T-helper 1 cell treated with Interleukin-12 subunit alpha and Interleukin-12 subunit beta and Interleukin-4 antibody, amounts not matched to agents 30 μg/mL and 1 μg/mL, for 36 hours (primary cell): ENCODE measurements at regions not wholly inside any gene's neighbourhood (a gene's known extent, or its start where the extent isn't known, plus 50 kb on each side); places are given as distances from the start of the nearest gene placed in this dataset.

Experiments used
- H3K27ac Mint-ChIP-seq: one replicate; pipeline ENCODE4 v1.8.0; 2021; ENCODE audit warnings: mild to moderate bottlenecking, mixed read lengths
- H3K27me3 Mint-ChIP-seq: one replicate; pipeline ENCODE4 v1.8.0; 2021; ENCODE audit warnings: low read depth, mixed read lengths
- H3K36me3 Mint-ChIP-seq: one replicate; pipeline ENCODE4 v1.8.0; 2021; ENCODE audit warnings: low read depth, mixed read lengths
- H3K4me1 Mint-ChIP-seq: one replicate; pipeline ENCODE4 v1.8.0; 2021; ENCODE audit warnings: low read depth, mixed read lengths
- H3K4me3 Mint-ChIP-seq: one replicate; pipeline ENCODE4 v1.8.0; 2021; ENCODE audit warnings: mild to moderate bottlenecking, moderate library complexity, mixed read lengths
- H3K9me3 Mint-ChIP-seq: one replicate; pipeline ENCODE4 v1.8.0; 2021; ENCODE audit warnings: mixed read lengths

DNA sequence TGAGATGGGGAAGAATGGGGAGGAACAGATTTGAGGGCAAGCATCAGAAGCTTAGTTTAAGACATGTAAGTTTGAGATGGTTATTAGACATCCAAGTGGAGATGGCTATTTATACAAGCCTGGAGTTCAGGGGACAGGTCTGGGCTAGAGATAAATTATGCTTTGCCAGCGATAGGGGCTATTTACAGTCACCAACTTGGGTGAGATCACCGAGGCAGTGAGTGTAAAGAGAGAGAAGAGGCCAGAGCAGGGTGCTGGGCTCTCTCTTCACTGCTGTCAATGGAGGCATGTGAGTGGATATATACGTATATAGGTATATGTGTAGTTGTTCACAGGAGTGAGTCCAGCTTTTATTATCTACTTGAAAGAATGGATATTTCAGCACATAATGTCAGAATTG is 81.0 kb downstream of the QPCT start:
- H3K9me3 Mint-ChIP-seq, result no peaks in the 10 kb centered on the region
- no peaks in the 10 kb centered on the region for H3K36me3 Mint-ChIP-seq
- peaks cover 6% of the 10 kb centered on the region for H3K27me3 Mint-ChIP-seq
- H3K4me1 Mint-ChIP-seq, result no peaks in the 10 kb centered on the region
- no peak overlapping the region for H3K4me3 Mint-ChIP-seq
- no peak overlapping the region for H3K27ac Mint-ChIP-seq

DNA sequence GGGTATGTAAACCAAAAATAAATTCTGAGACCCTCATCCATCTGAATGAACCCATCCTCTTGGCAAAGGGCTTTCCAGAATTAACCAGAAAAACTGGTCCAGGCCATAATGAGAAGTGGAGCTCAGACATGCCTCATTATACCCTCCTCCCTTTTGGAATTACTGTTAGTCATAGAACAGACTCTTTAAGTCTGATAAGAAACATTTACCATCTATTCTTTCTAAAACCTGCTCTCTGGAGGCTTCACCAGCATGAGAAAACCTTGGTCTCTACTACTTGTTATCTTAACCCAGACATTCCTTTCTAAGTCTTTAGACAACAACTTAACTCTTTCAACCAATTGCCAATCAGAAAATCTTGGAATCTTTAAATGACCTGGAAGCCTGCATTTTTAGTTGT is 82.8 kb downstream of the QPCT start:
- Mint-ChIP-seq H3K27me3 (peaks cover 24% of the 10 kb centered on the region), H3K4me3 (no peak overlapping the region), H3K4me1 (no peaks in the 10 kb centered on the region), H3K36me3 (no peaks in the 10 kb centered on the region), H3K27ac (no peak overlapping the region), H3K9me3 (no peaks in the 10 kb centered on the region)

DNA sequence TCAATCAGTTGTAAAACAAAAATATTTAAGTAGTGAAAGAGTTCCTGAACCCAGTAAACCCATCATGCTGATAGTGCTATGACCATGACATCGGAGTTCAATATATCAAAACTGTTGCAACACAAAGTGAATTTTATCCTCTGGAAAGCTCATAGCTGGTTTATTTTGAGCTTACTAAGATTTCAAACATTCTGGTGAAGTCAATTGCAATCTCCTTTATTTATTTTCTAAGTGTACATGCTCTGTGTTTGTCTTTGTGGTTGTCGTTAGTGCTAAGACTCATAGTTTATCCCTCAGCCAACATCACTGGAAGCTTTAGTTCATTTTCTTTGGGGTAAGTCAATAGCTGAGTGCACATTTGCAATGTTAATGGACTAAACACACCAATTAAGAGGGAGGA is 91.9 kb downstream of the QPCT start:
- Mint-ChIP-seq H3K27ac (no peak overlapping the region), H3K27me3 (peaks cover 47% of the 10 kb centered on the region), H3K36me3 (no peaks in the 10 kb centered on the region), H3K9me3 (no peaks in the 10 kb centered on the region), H3K4me3 (no peak overlapping the region), H3K4me1 (no peaks in the 10 kb centered on the region)

DNA sequence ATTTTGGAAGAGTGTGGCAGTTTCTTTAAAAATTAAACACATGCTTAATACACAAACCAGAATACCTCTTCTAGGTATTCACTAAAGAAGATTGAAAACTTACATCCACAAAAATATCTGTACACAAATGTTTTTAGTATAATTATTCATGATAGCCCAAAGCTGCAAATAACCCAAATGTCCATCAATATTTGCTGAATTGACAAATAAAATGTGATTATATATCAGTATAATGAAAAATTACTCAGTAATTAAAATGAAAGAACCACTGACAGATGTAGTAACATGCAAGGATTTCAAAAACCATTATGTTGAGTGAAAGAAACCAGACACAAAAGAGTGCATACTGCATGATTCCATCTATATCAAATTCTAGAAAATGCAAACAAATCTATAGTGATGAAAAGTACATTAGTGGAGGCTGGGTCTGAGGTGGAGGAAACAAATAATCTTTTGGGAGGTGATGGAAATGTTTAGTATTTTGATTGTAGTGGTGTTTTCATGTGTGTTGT is 94.8 kb downstream of the QPCT start:
- H3K27me3 Mint-ChIP-seq, result peaks cover 32% of the 10 kb centered on the region

DNA sequence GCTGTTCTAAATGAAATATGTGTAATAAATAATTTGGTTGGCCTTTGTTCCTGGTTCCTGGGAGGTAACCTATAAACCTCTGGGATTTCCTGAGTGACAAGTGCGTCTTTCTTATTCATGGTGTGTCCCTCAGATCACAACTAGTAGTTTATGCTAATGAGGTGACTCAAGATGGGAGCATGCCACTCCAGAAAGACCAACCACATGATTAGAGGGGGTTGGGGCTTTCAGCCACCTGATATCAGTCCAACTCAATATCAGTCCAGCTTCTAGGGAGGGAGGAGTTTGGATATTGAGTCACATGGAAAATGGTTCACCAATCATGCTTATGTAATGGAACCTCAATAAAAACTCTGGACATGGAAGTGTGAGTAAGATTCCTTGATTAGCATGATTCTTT is 96.6 kb downstream of the QPCT start:
- no peak overlapping the region for H3K4me3 Mint-ChIP-seq
- no peaks in the 10 kb centered on the region for H3K9me3 Mint-ChIP-seq
- H3K4me1 Mint-ChIP-seq, result no peaks in the 10 kb centered on the region
- H3K36me3 Mint-ChIP-seq, result no peaks in the 10 kb centered on the region
- H3K27me3 Mint-ChIP-seq, result peaks cover 30% of the 10 kb centered on the region
- no peak overlapping the region for H3K27ac Mint-ChIP-seq

More for the DNA sequence above, 94.8 kb downstream of the QPCT start:
- Mint-ChIP-seq H3K27ac (no peak overlapping the region), H3K9me3 (no peaks in the 10 kb centered on the region), H3K4me3 (no peak overlapping the region), H3K4me1 (no peaks in the 10 kb centered on the region), H3K36me3 (no peaks in the 10 kb centered on the region)

DNA sequence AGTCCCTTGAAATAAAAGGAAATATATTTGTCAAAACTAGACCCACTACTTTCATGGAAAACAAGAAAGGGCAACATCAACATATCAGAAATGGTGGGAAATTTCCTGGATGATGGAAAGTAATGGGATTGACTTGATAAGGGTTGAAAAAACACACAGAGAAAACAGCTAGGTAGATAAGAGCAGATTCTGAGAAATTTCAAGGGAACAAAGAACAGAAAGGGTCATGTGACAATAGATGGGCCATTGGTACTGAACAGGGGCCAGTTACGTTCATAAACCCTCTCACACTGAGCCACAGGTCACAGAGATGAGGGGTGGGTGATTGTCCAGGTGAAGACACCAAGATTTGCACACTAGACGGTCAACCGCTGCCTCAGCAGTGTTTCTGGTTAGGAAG is 98.7 kb downstream of the QPCT start:
- no peaks in the 10 kb centered on the region for H3K36me3 Mint-ChIP-seq
- no peaks in the 10 kb centered on the region for H3K4me1 Mint-ChIP-seq
- H3K27ac Mint-ChIP-seq, result no peak overlapping the region
- peaks cover 24% of the 10 kb centered on the region for H3K27me3 Mint-ChIP-seq
- H3K4me3 Mint-ChIP-seq, result no peak overlapping the region
- H3K9me3 Mint-ChIP-seq, result no peaks in the 10 kb centered on the region

DNA sequence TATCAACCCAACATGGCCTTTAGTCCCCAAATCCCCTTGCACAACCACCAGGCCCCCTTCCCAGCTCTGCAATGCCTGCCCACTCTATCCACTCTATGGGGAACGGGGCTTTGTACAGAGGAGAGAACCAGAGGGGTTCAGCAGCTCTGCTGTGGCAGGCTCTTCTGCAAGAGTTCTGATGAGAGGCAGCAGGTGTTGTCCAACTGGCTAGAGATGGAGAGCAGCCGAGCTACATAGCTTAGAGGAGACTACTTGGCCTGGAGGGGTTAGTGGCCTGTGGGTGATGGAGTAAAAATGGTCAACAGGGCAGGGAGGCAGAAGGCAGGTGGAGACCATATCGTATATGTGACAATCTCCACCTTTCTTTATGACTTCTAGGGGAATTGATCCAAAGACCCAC is 103.0 kb downstream of the QPCT start:
- Mint-ChIP-seq H3K27ac (no peak overlapping the region), H3K27me3 (peaks cover 17% of the 10 kb centered on the region), H3K4me3 (no peak overlapping the region), H3K9me3 (peaks cover 4% of the 10 kb centered on the region), H3K4me1 (peaks cover 3% of the 10 kb centered on the region), H3K36me3 (peaks cover 2% of the 10 kb centered on the region)

DNA sequence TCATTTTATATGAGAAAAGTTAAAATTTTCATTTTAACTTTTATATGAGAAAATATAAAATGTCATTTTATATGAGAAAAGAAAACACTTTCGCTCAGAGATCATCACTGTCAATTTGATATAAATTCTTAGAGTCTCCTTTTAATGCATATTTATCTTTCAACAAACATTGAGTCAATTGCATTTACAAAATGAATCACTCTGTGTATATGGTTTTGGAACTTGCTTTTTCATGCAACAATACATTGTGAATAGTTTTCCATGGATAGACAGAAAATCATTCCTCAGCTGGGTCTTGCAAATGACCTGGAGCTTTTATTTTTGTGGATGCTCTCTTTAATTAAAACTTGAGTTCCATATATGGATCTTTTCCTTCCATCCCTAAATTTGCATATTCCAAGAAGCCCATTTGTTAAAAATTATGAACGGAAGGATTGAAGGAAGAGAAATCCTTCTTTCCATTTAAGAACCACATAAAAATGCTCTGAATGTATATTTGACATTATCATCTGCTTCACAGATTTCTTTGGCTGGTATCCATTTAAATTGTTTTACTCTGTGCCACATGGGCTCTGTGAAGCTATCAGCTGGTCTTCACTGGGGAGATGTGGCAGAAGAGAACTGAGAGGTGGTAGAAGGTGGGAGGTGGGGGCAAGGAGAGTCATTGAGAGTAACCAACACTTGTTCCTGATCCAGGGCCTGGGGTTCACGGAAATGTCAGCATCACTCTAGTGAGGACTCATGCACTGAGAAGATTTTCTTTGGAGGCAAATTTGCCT is 104.1 kb downstream of the QPCT start:
- H3K4me3 Mint-ChIP-seq, result no peak overlapping the region
- no peak overlapping the region for H3K27ac Mint-ChIP-seq
- peaks cover 2% of the 10 kb centered on the region for H3K36me3 Mint-ChIP-seq
- peaks cover 8% of the 10 kb centered on the region for H3K9me3 Mint-ChIP-seq
- H3K27me3 Mint-ChIP-seq, result peaks cover 15% of the 10 kb centered on the region
- H3K4me1 Mint-ChIP-seq, result peaks cover 8% of the 10 kb centered on the region

DNA sequence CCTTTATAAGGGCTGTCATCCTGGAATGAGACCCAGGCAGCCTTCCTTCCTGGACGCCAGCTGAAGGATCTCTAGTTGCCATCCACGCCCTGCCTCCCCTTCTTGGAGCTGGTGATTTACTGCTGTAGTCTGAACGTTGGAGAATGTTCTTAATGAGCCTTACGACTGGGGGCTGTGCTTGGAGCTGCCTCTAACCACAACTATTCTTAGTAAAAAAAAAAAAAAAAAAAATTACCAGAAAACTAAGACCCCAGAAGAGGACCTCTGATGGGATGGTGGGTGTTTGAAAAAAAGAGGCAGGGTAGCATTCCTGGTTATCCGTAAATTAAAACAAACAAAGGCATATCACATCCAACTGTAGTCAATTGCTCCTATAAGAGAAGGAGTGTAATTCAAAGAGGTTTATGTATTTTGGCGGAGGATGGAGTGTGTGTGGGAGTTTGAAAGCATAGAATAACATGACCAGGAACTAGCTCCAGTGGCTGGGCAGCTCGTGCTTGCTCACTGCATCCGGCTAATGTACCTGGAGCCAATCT is 105.4 kb downstream of the QPCT start:
- Mint-ChIP-seq H3K9me3 (peaks cover 8% of the 10 kb centered on the region), H3K27ac (no peak overlapping the region), H3K36me3 (peaks cover 2% of the 10 kb centered on the region), H3K4me1 (peaks cover 8% of the 10 kb centered on the region), H3K4me3 (no peak overlapping the region), H3K27me3 (peaks cover 12% of the 10 kb centered on the region)

DNA sequence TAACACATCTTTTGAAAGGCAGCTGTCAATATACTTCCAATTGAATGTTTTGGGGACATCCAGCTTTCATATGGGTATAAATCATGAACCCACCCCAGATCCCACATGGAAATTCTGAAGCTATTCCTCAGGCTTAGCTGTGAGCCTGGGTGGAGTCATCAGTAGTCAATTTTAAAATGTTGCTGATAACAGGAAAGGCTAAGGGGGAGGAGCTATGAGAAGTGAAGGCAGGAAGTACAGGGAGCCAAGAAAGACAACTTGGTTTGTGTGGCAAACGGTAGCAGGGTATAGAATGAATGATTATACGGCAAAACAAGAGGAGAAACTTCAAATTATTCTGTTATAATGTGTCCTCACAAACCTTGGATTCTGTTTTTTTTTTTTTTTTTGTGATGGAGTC is 108.6 kb downstream of the QPCT start:
- peaks cover 2% of the 10 kb centered on the region for H3K36me3 Mint-ChIP-seq
- H3K27me3 Mint-ChIP-seq, result no peaks in the 10 kb centered on the region
- H3K4me3 Mint-ChIP-seq, result no peak overlapping the region
- peaks cover 8% of the 10 kb centered on the region for H3K9me3 Mint-ChIP-seq
- peaks cover 16% of the 10 kb centered on the region for H3K4me1 Mint-ChIP-seq
- no peak overlapping the region for H3K27ac Mint-ChIP-seq

DNA sequence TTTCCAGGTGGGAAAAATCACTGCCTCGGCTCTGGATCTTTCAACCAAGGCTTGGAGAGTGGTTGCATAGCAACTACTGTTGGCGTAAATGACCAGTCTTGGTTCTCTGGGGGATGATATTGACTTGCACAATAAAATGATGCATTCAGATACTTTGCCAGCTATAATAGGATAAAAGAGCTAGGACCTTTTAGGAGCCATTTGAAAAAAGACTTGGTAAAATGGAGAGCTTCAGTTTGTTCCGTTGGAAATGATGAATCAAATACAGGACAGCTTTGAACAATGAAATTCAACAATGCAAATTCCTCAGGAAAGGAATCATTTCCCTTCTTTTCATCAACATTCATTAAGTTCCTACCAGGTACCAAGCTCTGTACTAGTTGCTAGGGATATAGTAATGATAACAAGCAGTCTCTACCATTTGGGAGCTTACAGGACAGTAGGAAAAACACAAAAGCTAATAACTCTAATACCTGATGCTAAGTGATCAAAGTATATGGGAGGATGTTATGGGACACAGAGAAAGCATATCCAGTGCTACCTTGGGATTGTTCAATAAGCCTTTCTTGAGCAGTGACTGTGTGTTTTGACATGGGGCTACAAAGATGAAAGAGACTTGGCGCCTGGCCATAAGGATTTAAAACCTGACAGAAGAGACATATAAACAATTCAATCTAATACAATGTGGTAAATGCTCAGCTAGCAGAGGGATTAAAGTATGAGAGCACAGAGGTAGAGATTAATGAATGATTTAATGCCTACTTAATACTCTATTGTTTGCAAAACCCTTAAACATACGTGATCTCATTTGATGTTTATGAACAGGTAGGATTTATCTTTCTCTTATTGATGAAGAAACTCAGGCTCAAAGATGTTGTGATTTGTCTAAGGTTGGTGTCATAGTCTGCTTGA is 110.7 kb downstream of the QPCT start:
- peaks cover 8% of the 10 kb centered on the region for H3K9me3 Mint-ChIP-seq
- H3K27me3 Mint-ChIP-seq, result no peaks in the 10 kb centered on the region
- H3K4me1 Mint-ChIP-seq, result peaks cover 16% of the 10 kb centered on the region
- H3K36me3 Mint-ChIP-seq, result peaks cover 2% of the 10 kb centered on the region
- no peak overlapping the region for H3K4me3 Mint-ChIP-seq
- no peak overlapping the region for H3K27ac Mint-ChIP-seq

DNA sequence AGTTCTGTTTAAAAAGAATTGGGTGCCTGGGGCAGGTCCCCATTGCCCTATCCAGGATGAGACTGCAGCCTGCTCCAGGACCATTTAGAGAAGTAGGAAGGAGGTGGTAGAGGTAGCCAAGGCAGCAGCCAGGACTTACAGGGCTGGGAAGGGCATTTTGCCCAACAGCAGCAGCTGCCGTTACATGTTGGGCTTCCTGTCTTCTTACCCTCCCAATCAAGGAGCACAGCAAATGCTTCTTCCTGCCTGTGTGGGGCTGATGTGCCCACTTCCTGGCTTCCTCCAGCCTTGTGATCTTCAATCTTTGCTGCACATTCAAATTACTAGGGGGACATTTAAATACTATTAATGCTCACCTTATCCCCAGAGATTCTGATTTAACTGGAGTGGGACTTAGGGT is 112.0 kb downstream of the QPCT start:
- Mint-ChIP-seq H3K9me3 (peaks cover 8% of the 10 kb centered on the region), H3K27ac (peak overlapping the region; percentile 38), H3K36me3 (peaks cover 2% of the 10 kb centered on the region), H3K4me3 (no peak overlapping the region), H3K4me1 (peaks cover 16% of the 10 kb centered on the region), H3K27me3 (no peaks in the 10 kb centered on the region)

DNA sequence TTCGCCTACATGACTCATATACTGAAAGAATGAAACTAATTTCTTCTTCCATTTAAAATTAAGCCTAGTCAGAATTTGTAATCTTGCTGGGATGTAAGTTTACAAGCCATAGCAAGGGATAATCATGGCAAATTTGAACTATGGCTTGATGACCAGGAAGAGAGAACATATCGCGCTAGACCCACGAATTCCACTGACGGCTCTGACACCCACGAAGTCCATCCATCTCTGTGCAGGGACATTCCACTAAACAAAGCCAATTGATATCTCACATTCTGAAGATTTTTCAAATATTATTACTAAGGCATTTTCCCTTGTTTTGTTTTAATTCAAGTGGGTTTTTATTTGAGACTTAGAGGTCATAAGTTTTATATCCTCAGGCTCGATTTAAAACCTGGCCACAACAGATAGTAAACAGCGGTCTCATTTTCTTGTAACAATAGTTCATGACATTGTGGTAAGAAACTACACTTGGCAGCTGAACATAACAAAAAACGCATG is 113.0 kb downstream of the QPCT start:
- Mint-ChIP-seq H3K27me3 (no peaks in the 10 kb centered on the region), H3K27ac (no peak overlapping the region)

DNA sequence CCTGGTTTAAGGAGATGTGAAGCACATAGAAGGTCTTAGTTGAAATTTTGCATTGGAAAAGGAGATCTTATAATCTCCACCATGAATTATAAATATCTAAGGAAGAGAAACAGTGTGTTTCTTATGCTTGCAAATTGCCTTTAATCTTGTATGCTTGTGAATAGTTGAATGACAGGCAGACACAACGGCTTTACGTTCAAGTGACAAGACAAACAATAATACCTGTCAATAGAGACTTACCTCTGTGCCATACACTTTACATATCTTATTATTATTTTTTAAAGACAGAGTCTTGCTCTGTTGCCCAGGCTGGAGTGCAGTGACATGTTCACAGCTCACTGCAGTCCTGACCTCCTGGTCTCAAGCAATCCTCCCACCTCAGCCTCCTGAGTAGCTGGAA is 113.7 kb downstream of the QPCT start:
- no peak overlapping the region for H3K4me3 Mint-ChIP-seq
- no peak overlapping the region for H3K27ac Mint-ChIP-seq
- H3K9me3 Mint-ChIP-seq, result peaks cover 1% of the 10 kb centered on the region
- peaks cover 8% of the 10 kb centered on the region for H3K4me1 Mint-ChIP-seq
- no peaks in the 10 kb centered on the region for H3K27me3 Mint-ChIP-seq
- H3K36me3 Mint-ChIP-seq, result no peaks in the 10 kb centered on the region

More for the DNA sequence above, 113.0 kb downstream of the QPCT start:
- H3K4me3 Mint-ChIP-seq, result no peak overlapping the region
- no peaks in the 10 kb centered on the region for H3K36me3 Mint-ChIP-seq
- peaks cover 4% of the 10 kb centered on the region for H3K9me3 Mint-ChIP-seq
- H3K4me1 Mint-ChIP-seq, result peaks cover 13% of the 10 kb centered on the region
